Ishikawa (cell line): ENCODE measurements at regions not wholly inside any gene's neighbourhood (a gene's known extent, or its start where the extent isn't known, plus 50 kb on each side); places are given as distances from the start of the nearest gene placed in this dataset.

Experiments used
- CEBPB ChIP-seq: IDR thresholded peaks from 2 replicates; pipeline ENCODE4 v1.6.1; 2012
- CREB1 ChIP-seq: IDR thresholded peaks from 2 replicates; pipeline ENCODE4 v1.6.1; 2012; ENCODE audit warnings: low read depth
- EGR1 ChIP-seq: IDR thresholded peaks from 2 replicates; pipeline ENCODE4 v1.6.1; 2012
- EP300 ChIP-seq: IDR thresholded peaks from 2 replicates; pipeline ENCODE4 v1.6.1; 2012; ENCODE audit warnings: borderline replicate concordance
- FOXM1 ChIP-seq: IDR thresholded peaks from 2 replicates; pipeline ENCODE4 v1.6.1; 2012; ENCODE audit warnings: low read depth, borderline replicate concordance
- MAX ChIP-seq: IDR thresholded peaks from 2 replicates; pipeline ENCODE4 v1.6.1; 2012
- NFIC ChIP-seq: IDR thresholded peaks from 2 replicates; pipeline ENCODE4 v1.6.1; 2012
- RAD21 ChIP-seq: IDR thresholded peaks from 2 replicates; pipeline ENCODE4 v1.6.1; 2012; ENCODE audit warnings: low read depth
- TAF1 ChIP-seq: IDR thresholded peaks from 2 replicates; pipeline ENCODE4 v1.6.1; 2012; ENCODE audit warnings: low read depth, mild to moderate bottlenecking
- TCF12 ChIP-seq: IDR thresholded peaks from 2 replicates; pipeline ENCODE4 v1.6.1; 2012; ENCODE audit warnings: low read depth
- TEAD4 ChIP-seq: IDR thresholded peaks from 2 replicates; pipeline ENCODE4 v1.6.1; 2012
- YY1 ChIP-seq: IDR thresholded peaks from 2 replicates; pipeline ENCODE4 v1.6.1; 2012; ENCODE audit warnings: low read depth
- ZBTB7A ChIP-seq: IDR thresholded peaks from 2 replicates; pipeline ENCODE4 v1.6.1; 2012; ENCODE audit warnings: low read depth
- TF ChIP-seq, protein P1 (sequence below): IDR thresholded peaks from 2 replicates; pipeline ENCODE4 v1.6.1; 2012
- TF ChIP-seq, protein P2 (sequence below): IDR thresholded peaks from 2 replicates; pipeline ENCODE4 v1.6.1; 2012; ENCODE audit warnings: low read depth, mild to moderate bottlenecking

GRCh38 chrX:116897526-116897925 lies 434.8 kb upstream of the CT83 start:
- TF ChIP-seq TEAD4 (no peak), EP300 (no peak), ZBTB7A (no peak), RAD21 (no peak)
- TF ChIP-seq, protein P1, sequence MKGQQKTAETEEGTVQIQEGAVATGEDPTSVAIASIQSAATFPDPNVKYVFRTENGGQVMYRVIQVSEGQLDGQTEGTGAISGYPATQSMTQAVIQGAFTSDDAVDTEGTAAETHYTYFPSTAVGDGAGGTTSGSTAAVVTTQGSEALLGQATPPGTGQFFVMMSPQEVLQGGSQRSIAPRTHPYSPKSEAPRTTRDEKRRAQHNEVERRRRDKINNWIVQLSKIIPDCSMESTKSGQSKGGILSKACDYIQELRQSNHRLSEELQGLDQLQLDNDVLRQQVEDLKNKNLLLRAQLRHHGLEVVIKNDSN: no peak

GRCh38 chrX:116881961-116882360 lies 419.2 kb upstream of the CT83 start:
- TF ChIP-seq TEAD4 (no peak), TCF12 (no peak), CEBPB (no peak), CREB1 (no peak), MAX (no peak), EGR1 (no peak), FOXM1 (no peak), ZBTB7A (no peak)
- TF ChIP-seq, protein P1: no peak

GRCh38 chrX:116873671-116874070 lies 410.9 kb upstream of the CT83 start:
- no peak for TF ChIP-seq EP300
- TF ChIP-seq EGR1: no peak
- no peak for TF ChIP-seq CEBPB

DNA sequence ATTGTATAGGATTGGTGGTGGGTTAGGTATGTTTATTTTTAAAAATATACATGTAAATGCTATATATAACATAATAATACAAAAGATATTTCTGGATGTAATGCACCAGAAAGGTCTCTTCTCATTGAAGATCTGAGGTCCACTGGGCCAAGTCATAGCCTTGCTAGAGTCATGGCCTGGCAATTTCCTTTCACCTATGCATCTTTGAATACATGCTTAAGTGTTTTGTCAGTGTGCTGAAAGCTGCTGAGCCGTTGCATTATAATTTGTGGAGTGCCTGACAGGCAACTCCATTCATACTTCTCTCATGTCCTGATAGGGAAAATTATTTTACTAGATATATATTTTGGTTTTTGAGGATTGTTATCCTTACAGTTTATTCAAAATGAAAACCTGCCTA lies 410.2 kb upstream of the CT83 start:
- TF ChIP-seq FOXM1: no peak
- TF ChIP-seq, protein P2, sequence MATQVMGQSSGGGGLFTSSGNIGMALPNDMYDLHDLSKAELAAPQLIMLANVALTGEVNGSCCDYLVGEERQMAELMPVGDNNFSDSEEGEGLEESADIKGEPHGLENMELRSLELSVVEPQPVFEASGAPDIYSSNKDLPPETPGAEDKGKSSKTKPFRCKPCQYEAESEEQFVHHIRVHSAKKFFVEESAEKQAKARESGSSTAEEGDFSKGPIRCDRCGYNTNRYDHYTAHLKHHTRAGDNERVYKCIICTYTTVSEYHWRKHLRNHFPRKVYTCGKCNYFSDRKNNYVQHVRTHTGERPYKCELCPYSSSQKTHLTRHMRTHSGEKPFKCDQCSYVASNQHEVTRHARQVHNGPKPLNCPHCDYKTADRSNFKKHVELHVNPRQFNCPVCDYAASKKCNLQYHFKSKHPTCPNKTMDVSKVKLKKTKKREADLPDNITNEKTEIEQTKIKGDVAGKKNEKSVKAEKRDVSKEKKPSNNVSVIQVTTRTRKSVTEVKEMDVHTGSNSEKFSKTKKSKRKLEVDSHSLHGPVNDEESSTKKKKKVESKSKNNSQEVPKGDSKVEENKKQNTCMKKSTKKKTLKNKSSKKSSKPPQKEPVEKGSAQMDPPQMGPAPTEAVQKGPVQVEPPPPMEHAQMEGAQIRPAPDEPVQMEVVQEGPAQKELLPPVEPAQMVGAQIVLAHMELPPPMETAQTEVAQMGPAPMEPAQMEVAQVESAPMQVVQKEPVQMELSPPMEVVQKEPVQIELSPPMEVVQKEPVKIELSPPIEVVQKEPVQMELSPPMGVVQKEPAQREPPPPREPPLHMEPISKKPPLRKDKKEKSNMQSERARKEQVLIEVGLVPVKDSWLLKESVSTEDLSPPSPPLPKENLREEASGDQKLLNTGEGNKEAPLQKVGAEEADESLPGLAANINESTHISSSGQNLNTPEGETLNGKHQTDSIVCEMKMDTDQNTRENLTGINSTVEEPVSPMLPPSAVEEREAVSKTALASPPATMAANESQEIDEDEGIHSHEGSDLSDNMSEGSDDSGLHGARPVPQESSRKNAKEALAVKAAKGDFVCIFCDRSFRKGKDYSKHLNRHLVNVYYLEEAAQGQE: no peak
- no peak for TF ChIP-seq RAD21
- TF ChIP-seq ZBTB7A: no peak
- no peak for TF ChIP-seq EP300
- no peak for TF ChIP-seq TCF12
- TF ChIP-seq CEBPB: no peak
- no peak for TF ChIP-seq TAF1
- TF ChIP-seq TEAD4: no peak
- TF ChIP-seq, protein P1: no peak
- TF ChIP-seq YY1: no peak

DNA sequence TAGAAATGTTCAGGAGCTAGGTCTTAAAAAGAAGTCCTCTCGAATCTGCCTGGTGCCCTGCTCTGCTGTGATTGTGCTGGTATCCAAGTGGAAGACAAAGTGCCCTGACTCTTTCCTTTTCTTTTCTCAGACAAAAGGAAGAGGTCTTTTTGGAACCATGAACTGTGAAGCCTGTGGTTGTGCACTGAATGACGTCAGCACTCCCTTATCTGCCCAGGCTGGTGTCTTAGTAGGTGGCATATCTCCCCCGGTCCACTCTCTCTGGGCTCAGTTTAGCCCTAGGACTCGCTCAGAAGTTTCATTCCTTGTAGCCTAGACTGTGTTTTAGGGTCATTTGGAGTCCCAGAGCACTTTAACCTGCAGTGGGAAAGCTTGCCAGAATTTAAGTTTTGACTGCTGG lies 400.3 kb upstream of the CT83 start:
- TF ChIP-seq NFIC: no peak
- TF ChIP-seq EGR1: no peak
- TF ChIP-seq, protein P2: no peak

DNA sequence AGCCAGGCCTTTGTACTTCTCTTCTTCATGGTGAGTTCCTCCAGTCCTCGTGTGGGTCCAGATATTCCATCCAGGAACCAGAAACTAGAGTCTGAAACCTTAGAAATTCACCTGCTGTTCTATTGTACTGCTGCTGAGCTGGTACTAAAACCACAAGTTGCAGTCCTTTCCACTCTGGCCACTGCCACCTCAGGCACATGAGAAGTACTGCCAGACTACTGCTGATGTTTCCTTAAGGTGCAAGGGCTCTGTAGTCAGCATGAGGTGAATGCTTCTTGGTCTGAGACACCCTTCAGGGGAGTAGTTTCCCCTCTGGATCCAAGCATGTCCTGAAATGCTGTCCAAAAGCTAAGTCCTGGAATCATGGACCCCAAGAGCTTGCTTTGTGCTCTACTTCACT lies 399.6 kb upstream of the CT83 start:
- TF ChIP-seq CEBPB (no peak), NFIC (no peak), EP300 (no peak), YY1 (no peak), TAF1 (no peak), ZBTB7A (no peak), FOXM1 (no peak), CREB1 (no peak), RAD21 (no peak), TEAD4 (no peak), EGR1 (no peak), TCF12 (no peak), MAX (no peak)
- TF ChIP-seq, protein P1: no peak
- TF ChIP-seq, protein P2: no peak
